ENCODE measurements at regions not wholly inside any gene's neighbourhood (a gene's known extent, or its start where the extent isn't known, plus 50 kb on each side); places are given as distances from the start of the nearest gene placed in this dataset.

DNA sequence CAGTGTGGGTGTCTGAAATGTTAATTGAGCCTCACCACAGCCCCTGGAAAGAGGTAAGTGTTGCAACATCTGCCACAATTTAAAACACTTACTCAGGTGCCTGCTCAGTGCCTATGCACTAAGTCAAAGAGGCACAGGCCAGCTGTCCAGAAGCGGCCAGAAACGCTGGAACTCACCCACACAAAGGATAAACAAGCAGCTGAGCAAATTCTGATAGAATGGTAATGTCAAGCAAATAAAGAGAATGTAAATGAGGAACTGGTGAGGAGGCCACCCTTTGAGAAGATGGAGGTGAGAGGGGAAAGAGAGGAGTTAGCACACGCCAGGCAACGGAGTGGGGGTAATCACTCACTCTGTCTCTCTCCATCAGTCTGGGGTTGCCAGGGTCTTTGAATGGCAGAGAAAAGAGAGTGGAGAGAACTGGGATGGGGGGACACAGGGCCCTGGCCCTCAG lies 67.7 kb upstream of the SERP2 start:
- DNase-seq (ENCODE audit: low spot score) = no peak
- TF ChIP-seq CTCF (IDR thresholded peaks at IDR 0.05; ENCODE audit: extremely low read depth, insufficient read depth, missing control alignments) = no peak
- in situ Hi-C loops (cut with MboI; ENCODE audit: low pct_unique_long_range_greater_than_20kb, low sequenced_read_pairs, unreplicated experiment) = no loop called here

- in situ Hi-C loops (cut with MboI; ENCODE audit: low pct_unique_long_range_greater_than_20kb, low sequenced_read_pairs, unreplicated experiment) = no loop called here
- no peak for DNase-seq (ENCODE audit: low spot score)
- no peak for TF ChIP-seq CTCF (IDR thresholded peaks at IDR 0.05; ENCODE audit: extremely low read depth, insufficient read depth, missing control alignments)
Observed at GRCh38 chr13:44306371-44307192, 67.0 kb upstream of the SERP2 start.

GRCh38 chr13:44307255-44307654 lies 66.4 kb upstream of the SERP2 start:
- no peak for DNase-seq (ENCODE audit: low spot score)
- in situ Hi-C loops (cut with MboI; ENCODE audit: low pct_unique_long_range_greater_than_20kb, low sequenced_read_pairs, unreplicated experiment) = no loop called here
- no peak for TF ChIP-seq CTCF (IDR thresholded peaks at IDR 0.05; ENCODE audit: extremely low read depth, insufficient read depth, missing control alignments)

DNA sequence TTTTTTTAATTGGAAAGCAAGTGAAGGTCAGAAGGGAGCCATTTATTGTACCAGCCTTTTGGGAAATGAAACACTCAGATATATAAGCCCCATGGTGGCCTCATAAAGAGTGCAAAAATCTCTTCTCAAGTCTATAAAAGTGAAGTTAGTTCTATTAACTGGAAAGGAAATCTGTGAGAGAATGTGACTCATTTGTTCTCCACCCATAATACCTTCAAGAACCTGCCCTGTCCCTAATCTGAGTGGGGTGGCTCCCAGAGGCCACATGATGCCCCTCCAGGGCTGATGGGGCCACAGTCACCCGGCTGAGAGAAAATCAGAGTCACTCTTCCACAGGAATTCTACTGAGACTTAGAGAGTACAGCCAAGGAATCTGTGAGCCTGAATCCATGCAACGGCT lies 65.8 kb upstream of the SERP2 start:
- no peak for DNase-seq (ENCODE audit: low spot score)
- in situ Hi-C loops (cut with MboI; ENCODE audit: low pct_unique_long_range_greater_than_20kb, low sequenced_read_pairs, unreplicated experiment) = no loop called here
- no peak for TF ChIP-seq CTCF (IDR thresholded peaks at IDR 0.05; ENCODE audit: extremely low read depth, insufficient read depth, missing control alignments)

DNA sequence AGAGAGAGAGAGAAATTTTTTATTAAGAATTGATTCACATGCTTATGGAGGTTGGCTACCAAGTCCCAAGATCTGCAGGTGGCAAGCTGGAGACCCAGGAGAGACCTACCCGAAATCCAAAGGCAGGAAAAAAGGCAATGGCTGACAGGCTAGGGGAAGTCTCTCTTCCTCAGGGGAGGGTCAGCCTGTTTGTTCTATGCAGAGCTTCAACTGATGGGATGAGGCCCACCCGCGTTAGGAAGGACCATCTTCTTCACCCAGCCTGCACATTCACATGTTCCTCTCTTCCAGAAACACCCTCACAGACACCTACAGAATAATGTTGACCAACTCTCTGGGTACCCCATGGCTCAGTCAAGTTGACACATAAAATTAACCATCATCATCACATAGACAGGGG lies 65.3 kb upstream of the SERP2 start:
- no peak for DNase-seq (ENCODE audit: low spot score)
- in situ Hi-C loops (cut with MboI; ENCODE audit: low pct_unique_long_range_greater_than_20kb, low sequenced_read_pairs, unreplicated experiment) = no loop called here
- TF ChIP-seq CTCF (IDR thresholded peaks at IDR 0.05; ENCODE audit: extremely low read depth, insufficient read depth, missing control alignments) = no peak

- TF ChIP-seq CTCF (IDR thresholded peaks at IDR 0.05; ENCODE audit: extremely low read depth, insufficient read depth, missing control alignments) = no peak
- DNase-seq (ENCODE audit: low spot score) = no peak
- in situ Hi-C loops (cut with MboI; ENCODE audit: low pct_unique_long_range_greater_than_20kb, low sequenced_read_pairs, unreplicated experiment) = no loop called here
Observed at GRCh38 chr13:44309794-44310757, 63.5 kb upstream of the SERP2 start.
